Endothelial cell of umbilical vein (primary cell): ENCODE measurements at regions not wholly inside any gene's neighbourhood (a gene's known extent, or its start where the extent isn't known, plus 50 kb on each side); places are given as distances from the start of the nearest gene placed in this dataset.

ENCODE experiments used
- POLR2A ChIP-seq: IDR thresholded peaks from 2 replicates; pipeline ENCODE4 v1.6.1; 2012; ENCODE audit warnings: low read depth, mild to moderate bottlenecking, control low read depth, low read length
- POLR2AphosphoS5 ChIP-seq: IDR thresholded peaks from 2 replicates; pipeline ENCODE4 v1.6.1; 2012; ENCODE audit warnings: low read depth, mild to moderate bottlenecking, control low read depth, low read length, moderate library complexity; ENCODE audit not compliant: insufficient read depth
- TF ChIP-seq, protein P1 (sequence below): IDR thresholded peaks from 2 replicates; pipeline ENCODE4 v1.6.1; 2011; ENCODE audit not compliant: insufficient read depth, insufficient read length
- TF ChIP-seq, protein P2 (sequence below), 2 donors: IDR thresholded peaks; 1 replicate in 1 of 2; 2 replicates in 1 of 2; pipeline ENCODE4 v1.5.1; 2011; ENCODE audit warnings: low read length in 2 of 2, mild to moderate bottlenecking in 2 of 2, moderate library complexity in 2 of 2, control low read depth in 1 of 2, inconsistent platforms in 1 of 2, low read depth in 1 of 2; ENCODE audit not compliant: insufficient read depth in 1 of 2; ENCODE audit errors: extremely low read depth in 1 of 2

DNA sequence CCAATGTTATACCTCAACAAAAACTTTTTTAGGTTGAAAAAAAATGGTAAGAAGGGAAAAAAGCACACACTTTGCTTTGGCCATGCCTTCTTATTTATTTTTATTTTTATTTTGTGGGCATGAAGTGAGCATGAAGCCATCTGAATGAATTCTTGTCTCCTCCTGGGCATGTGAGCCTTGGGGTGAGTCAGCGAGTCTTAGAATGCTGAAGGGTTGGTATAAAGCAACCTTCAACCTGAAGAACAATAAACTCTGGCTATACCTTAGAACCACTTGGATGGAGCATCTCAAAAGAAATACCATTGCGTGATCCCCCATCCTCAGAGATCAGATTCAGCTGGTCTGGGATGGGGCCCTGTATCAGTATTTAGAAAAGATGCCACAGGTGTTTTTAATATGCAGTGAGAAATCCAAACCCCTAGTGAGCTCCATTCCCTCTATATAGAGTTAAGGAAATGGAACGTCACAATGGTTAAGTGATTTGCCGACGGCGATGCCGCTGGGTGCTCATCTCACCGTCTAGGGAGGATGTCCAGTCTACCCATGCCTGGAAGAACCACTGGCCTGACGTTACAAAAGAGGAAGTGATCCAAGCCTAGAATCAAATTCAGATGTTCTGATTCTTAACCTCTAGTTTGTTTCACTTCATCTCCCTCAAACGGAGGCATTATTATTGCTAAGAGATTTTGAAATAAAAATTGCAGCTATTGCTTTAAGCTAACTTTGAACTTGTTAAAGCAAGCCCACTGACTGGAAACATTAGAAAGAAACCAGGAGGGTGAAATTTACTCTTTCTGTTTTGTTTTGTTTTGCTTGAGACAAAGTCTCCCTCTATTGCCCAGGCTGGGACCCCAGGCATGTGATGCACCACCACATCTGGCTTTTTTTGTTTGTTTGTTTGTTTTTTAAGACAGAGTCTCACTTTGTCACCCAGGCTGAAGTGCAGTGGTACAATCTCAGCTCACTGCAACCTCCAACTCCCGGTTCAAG is 67.1 kb downstream of the EDN1 start:
- TF ChIP-seq POLR2A = no peak
- no peak for TF ChIP-seq POLR2AphosphoS5
- TF ChIP-seq, protein P1, sequence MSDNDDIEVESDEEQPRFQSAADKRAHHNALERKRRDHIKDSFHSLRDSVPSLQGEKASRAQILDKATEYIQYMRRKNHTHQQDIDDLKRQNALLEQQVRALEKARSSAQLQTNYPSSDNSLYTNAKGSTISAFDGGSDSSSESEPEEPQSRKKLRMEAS = no peak
- TF ChIP-seq, protein P2, sequence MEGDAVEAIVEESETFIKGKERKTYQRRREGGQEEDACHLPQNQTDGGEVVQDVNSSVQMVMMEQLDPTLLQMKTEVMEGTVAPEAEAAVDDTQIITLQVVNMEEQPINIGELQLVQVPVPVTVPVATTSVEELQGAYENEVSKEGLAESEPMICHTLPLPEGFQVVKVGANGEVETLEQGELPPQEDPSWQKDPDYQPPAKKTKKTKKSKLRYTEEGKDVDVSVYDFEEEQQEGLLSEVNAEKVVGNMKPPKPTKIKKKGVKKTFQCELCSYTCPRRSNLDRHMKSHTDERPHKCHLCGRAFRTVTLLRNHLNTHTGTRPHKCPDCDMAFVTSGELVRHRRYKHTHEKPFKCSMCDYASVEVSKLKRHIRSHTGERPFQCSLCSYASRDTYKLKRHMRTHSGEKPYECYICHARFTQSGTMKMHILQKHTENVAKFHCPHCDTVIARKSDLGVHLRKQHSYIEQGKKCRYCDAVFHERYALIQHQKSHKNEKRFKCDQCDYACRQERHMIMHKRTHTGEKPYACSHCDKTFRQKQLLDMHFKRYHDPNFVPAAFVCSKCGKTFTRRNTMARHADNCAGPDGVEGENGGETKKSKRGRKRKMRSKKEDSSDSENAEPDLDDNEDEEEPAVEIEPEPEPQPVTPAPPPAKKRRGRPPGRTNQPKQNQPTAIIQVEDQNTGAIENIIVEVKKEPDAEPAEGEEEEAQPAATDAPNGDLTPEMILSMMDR (IDR thresholded peaks at IDR 0.05; ENCODE audit: extremely low read depth in 1 of 2, insufficient read depth in 1 of 2, low read depth in 1 of 2, low read length in 2 of 2) = no peak
